Neuron (in vitro differentiated cells): ENCODE measurements at regions not wholly inside any gene's neighbourhood (a gene's known extent, or its start where the extent isn't known, plus 50 kb on each side); places are given as distances from the start of the nearest gene placed in this dataset.

ENCODE experiments used
- H2AFZ ChIP-seq: one replicate; pipeline ENCODE4 v1.6.1; 2013; ENCODE audit warnings: low read depth, mild to moderate bottlenecking, inconsistent platforms, low read length, moderate library complexity
- H3K27me3 ChIP-seq: one replicate; pipeline ENCODE4 v1.6.1; 2013; ENCODE audit warnings: low read length; ENCODE audit not compliant: insufficient read depth
- H3K36me3 ChIP-seq: one replicate; pipeline ENCODE4 v1.6.1; 2013; ENCODE audit warnings: low read length; ENCODE audit not compliant: insufficient read depth
- H3K4me1 ChIP-seq: one replicate; pipeline ENCODE4 v1.6.1; 2013; ENCODE audit warnings: low read length; ENCODE audit not compliant: insufficient read depth
- H3K4me3 ChIP-seq: 2 replicates; pipeline ENCODE4 v1.5.1; 2013; ENCODE audit warnings: mild to moderate bottlenecking, low read length, moderate library complexity
- H3K9me3 ChIP-seq: one replicate; pipeline ENCODE4 v1.6.1; 2013; ENCODE audit warnings: low read length

DNA sequence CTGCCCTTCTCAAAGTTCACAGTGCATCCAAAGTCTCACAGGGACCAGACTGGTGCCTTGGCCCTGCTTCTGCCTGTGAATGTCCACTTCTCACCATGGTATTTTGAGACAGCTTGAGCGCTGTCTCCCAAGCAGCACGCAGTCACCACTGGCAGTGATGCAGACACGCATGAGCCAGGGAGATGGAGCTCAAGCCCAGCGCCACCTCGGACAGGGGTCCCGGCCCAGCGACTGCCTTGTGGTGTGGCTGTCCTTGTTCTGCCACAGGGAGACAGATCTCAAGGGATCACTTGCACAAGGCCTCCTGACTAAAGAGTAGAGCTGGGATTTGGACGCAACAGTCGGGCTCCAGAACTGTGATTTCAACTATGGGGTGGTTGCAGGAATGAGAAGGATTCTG lies 92.6 kb upstream of the MBL2 start:
- no peaks in the 10 kb centered on the region for H3K27me3 ChIP-seq
- H3K36me3 ChIP-seq: no peaks in the 10 kb centered on the region
- peaks cover 17% of the 10 kb centered on the region for H3K4me1 ChIP-seq
- no peak overlapping the region for H3K4me3 ChIP-seq
- no peak overlapping the region for H2AFZ ChIP-seq
- H3K9me3 ChIP-seq: peaks cover 5% of the 10 kb centered on the region

- H3K27me3 ChIP-seq: no peaks in the 10 kb centered on the region
- no peaks in the 10 kb centered on the region for H3K36me3 ChIP-seq
- H2AFZ ChIP-seq: no peak overlapping the region
- H3K4me3 ChIP-seq: no peak overlapping the region
- H3K4me1 ChIP-seq: peaks cover 17% of the 10 kb centered on the region
- H3K9me3 ChIP-seq: peaks cover 5% of the 10 kb centered on the region
Measured at GRCh38 chr10:52864201-52865106, 91.9 kb upstream of the MBL2 start.

DNA sequence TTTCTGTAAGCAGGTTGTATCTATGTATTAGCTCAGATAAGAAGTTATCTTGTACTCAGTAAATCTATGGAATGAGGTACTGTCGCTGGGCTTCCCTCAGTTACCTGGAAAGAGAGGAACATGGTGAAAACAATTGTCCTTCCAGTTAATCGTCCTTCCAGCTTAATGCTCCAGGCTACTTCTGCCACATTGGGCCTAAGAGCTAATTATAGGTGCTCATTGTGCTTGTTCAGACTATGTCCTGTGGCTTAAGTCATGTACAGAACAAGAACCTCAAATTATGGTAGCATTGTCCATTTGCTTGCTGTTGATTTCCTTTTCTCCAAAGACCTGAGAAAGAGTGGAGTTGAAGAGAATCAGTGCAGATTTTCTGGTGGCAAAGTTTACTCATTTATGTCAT lies 86.1 kb upstream of the MBL2 start:
- Histone ChIP-seq H3K9me3 (no peaks in the 10 kb centered on the region), H3K36me3 (no peaks in the 10 kb centered on the region), H3K4me3 (no peak overlapping the region), H2AFZ (no peak overlapping the region), H3K27me3 (no peaks in the 10 kb centered on the region), H3K4me1 (peaks cover 2% of the 10 kb centered on the region)

GRCh38 chr10:52855546-52856325 lies 83.2 kb upstream of the MBL2 start:
- Histone ChIP-seq H3K4me3 (no peak overlapping the region), H3K4me1 (no peaks in the 10 kb centered on the region), H3K9me3 (no peaks in the 10 kb centered on the region), H3K36me3 (no peaks in the 10 kb centered on the region), H3K27me3 (no peaks in the 10 kb centered on the region), H2AFZ (no peak overlapping the region)

DNA sequence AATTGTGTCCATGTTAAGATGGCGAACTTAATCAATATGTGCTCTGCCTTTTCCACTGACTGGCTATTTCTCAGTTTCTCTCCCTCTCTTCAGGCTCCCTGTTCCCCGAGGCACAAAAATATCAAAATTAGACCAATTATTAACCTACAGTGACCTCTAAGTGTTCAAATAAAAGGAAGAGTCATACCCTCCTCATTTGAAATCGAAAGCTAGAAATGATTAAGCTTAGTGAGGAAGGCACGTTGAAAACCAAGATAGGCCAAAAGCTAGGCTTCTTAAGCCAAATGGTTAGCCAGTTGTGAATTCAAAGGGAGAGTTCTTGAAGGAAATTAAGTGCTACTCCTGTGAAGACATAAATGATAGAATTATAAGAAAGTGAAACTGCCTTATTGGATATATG lies 81.1 kb upstream of the MBL2 start:
- Histone ChIP-seq H3K4me1 (no peaks in the 10 kb centered on the region), H3K36me3 (no peaks in the 10 kb centered on the region), H2AFZ (no peak overlapping the region), H3K9me3 (no peaks in the 10 kb centered on the region), H3K27me3 (no peaks in the 10 kb centered on the region), H3K4me3 (no peak overlapping the region)

DNA sequence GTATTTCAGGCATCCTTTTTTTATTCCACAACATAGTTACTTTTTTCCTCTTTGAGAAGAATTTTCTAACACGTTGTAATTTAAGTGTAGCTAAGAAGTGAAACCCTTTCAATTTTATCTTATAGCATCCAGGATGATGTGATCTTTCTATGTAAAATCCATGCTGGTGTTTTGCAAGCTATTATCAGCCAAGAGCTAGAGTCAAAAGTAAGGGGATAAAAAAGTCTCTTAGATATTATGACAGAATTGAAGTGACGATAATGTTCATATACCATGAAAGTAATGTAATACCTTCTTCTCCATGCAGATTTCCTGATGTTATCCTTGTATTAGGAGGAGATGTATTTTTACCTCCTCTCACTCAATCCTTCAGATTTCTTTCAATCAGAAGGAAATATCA lies 64.2 kb upstream of the MBL2 start:
- Histone ChIP-seq H3K27me3 (no peaks in the 10 kb centered on the region), H3K9me3 (no peaks in the 10 kb centered on the region), H3K4me1 (no peaks in the 10 kb centered on the region), H3K36me3 (no peaks in the 10 kb centered on the region), H3K4me3 (no peak overlapping the region), H2AFZ (no peak overlapping the region)
